ENCODE measurements at regions not wholly inside any gene's neighbourhood (a gene's known extent, or its start where the extent isn't known, plus 50 kb on each side); places are given as distances from the start of the nearest gene placed in this dataset.

DNA sequence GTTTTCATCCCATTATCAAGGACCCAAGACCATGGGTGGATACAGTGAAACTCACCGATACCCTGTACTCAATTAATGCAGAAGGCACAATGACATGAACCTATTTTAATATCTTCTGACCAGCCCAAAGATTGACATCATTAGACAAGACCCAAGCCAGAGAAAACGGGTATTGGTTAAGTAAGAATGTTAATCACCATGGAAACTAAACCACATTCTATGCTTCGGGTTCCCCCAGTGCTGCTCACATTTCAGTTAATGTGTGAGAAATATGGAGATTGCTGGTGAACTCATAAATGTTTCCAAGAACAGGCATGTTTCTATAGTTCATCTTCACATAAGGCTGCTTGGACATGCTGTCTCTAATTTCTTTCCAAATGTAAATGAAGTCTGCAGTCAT is 77.0 kb downstream of the IRX2 start:
- H3K27ac Mint-ChIP-seq, result no peak overlapping the region
- no peaks in the 10 kb centered on the region for H3K4me1 Mint-ChIP-seq (ENCODE audit: low read depth)
- H3K27me3 Mint-ChIP-seq (ENCODE audit: low read depth), result no peaks in the 10 kb centered on the region
- H3K36me3 Mint-ChIP-seq (ENCODE audit: low read depth), result no peaks in the 10 kb centered on the region
- H3K9me3 Mint-ChIP-seq, result peaks cover 7% of the 10 kb centered on the region
- H3K4me3 Mint-ChIP-seq, result no peak overlapping the region
- DNase-seq (ENCODE audit: low spot score), result no peak

DNA sequence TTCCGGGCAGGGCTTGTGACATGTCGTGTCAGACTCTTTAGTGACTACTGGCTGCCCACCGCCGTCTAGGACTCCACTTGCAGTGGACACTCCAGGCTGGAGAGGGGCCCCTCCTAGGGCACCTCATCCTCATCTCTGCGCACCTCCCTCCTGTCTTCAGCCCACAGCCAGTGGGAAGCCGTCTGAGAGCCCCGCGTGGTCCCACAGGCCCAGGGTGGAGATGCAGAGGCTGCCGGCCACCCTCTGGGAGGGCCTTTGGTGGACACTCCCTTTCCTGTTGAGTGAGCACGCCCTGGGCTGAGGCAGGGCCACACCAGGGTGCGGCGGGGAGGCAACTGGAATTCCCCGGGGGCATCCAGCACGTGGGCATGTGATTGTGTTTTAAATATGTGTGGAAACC is 80.5 kb downstream of the IRX2 start:
- H3K4me3 Mint-ChIP-seq, result no peak overlapping the region
- no peaks in the 10 kb centered on the region for H3K9me3 Mint-ChIP-seq
- no peaks in the 10 kb centered on the region for H3K27me3 Mint-ChIP-seq (ENCODE audit: low read depth)
- no peak overlapping the region for H3K27ac Mint-ChIP-seq
- DNase-seq (ENCODE audit: low spot score), result no peak
- H3K36me3 Mint-ChIP-seq (ENCODE audit: low read depth), result no peaks in the 10 kb centered on the region
- no peaks in the 10 kb centered on the region for H3K4me1 Mint-ChIP-seq (ENCODE audit: low read depth)

DNA sequence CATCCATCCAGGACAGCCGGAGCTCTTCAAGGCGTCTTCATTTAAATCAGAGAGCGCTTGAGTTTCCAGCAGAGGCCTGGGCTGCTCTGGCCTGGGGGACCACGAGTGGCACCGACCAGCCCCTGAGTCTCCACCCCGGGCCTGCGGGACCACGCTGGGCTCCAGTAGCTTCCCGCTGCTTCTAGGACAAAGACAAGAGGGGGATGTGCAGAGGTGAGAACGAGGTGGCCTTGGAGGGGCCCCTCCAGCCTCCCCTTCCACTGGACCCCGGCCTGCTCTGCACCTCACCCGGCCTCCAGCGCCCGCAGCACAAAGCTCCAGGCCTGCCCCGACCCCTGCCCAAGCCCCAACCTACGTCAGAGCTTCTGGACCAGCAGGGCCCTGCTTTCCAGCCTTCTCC is 81.6 kb downstream of the IRX2 start:
- Mint-ChIP-seq H3K4me3 (no peak overlapping the region), H3K4me1 (ENCODE audit: low read depth) (no peaks in the 10 kb centered on the region), H3K9me3 (no peaks in the 10 kb centered on the region), H3K27me3 (ENCODE audit: low read depth) (no peaks in the 10 kb centered on the region), H3K27ac (no peak overlapping the region), H3K36me3 (ENCODE audit: low read depth) (no peaks in the 10 kb centered on the region)
- DNase-seq (ENCODE audit: low spot score), result no peak

- no peak overlapping the region for H3K27ac Mint-ChIP-seq
- no peak for DNase-seq (ENCODE audit: low spot score)
- H3K4me1 Mint-ChIP-seq (ENCODE audit: low read depth), result no peaks in the 10 kb centered on the region
- no peak overlapping the region for H3K4me3 Mint-ChIP-seq
- H3K27me3 Mint-ChIP-seq (ENCODE audit: low read depth), result no peaks in the 10 kb centered on the region
- H3K9me3 Mint-ChIP-seq, result no peaks in the 10 kb centered on the region
- no peaks in the 10 kb centered on the region for H3K36me3 Mint-ChIP-seq (ENCODE audit: low read depth)
Measured at GRCh38 chr5:2669259-2669658, 82.2 kb downstream of the IRX2 start.

DNA sequence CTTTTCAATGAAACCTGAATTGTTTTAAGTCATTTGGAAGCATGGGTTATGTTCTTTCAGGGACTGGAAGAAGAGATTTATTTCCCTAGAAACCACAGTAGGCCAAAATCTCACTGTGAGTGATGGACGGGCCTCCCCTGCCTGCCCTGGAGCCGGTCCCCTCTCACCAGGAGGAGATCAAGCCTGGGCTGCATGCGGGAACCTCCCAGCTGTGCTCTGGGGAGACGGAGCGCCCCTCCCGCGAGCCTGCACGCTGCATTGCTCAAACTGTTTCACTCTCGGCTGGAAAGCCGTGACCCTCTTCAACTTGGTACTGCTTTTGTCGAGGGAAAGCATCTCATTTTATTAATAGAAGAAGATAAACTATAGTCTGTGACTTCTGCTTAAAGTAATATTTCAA is 85.4 kb downstream of the IRX2 start:
- Mint-ChIP-seq H3K27me3 (ENCODE audit: low read depth) (no peaks in the 10 kb centered on the region), H3K4me3 (no peak overlapping the region), H3K9me3 (no peaks in the 10 kb centered on the region)

DNA sequence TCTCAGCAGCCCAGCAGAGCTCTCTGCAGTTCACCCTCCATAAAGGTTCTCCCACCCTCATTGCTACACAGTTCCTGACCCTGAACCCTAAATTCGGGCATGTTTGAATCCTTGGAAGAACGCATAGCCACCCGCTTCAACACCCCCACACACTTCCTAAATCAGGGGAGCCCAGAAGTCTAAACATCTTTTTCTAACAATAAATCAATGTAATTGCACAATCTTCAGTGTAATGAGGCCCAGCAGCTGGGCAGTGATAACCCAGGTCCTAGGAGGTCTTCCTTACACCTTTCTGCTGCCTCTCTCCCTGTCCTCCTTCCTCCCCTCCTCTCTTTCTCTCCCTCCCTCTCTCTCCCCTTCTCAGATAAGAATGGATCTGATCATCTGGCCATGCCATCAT is 88.0 kb downstream of the IRX2 start:
- DNase-seq (ENCODE audit: low spot score), result no peak
- Mint-ChIP-seq H3K4me1 (ENCODE audit: low read depth) (no peaks in the 10 kb centered on the region), H3K27me3 (ENCODE audit: low read depth) (no peaks in the 10 kb centered on the region)

More for the DNA sequence above, 85.4 kb downstream of the IRX2 start:
- no peak for DNase-seq (ENCODE audit: low spot score)
- Mint-ChIP-seq H3K4me1 (ENCODE audit: low read depth) (no peaks in the 10 kb centered on the region), H3K36me3 (ENCODE audit: low read depth) (no peaks in the 10 kb centered on the region), H3K27ac (no peak overlapping the region)

GRCh38 chr5:2660315-2660714 is 91.2 kb downstream of the IRX2 start:
- no peaks in the 10 kb centered on the region for H3K36me3 Mint-ChIP-seq (ENCODE audit: low read depth)
- H3K4me3 Mint-ChIP-seq, result no peak overlapping the region
- H3K27me3 Mint-ChIP-seq (ENCODE audit: low read depth), result no peaks in the 10 kb centered on the region
- no peak for DNase-seq (ENCODE audit: low spot score)
- H3K4me1 Mint-ChIP-seq (ENCODE audit: low read depth), result no peaks in the 10 kb centered on the region
- no peaks in the 10 kb centered on the region for H3K9me3 Mint-ChIP-seq
- H3K27ac Mint-ChIP-seq, result no peak overlapping the region

More for the DNA sequence above, 88.0 kb downstream of the IRX2 start:
- H3K9me3 Mint-ChIP-seq, result no peaks in the 10 kb centered on the region
- no peak overlapping the region for H3K4me3 Mint-ChIP-seq
- no peaks in the 10 kb centered on the region for H3K36me3 Mint-ChIP-seq (ENCODE audit: low read depth)
- H3K27ac Mint-ChIP-seq, result no peak overlapping the region

DNA sequence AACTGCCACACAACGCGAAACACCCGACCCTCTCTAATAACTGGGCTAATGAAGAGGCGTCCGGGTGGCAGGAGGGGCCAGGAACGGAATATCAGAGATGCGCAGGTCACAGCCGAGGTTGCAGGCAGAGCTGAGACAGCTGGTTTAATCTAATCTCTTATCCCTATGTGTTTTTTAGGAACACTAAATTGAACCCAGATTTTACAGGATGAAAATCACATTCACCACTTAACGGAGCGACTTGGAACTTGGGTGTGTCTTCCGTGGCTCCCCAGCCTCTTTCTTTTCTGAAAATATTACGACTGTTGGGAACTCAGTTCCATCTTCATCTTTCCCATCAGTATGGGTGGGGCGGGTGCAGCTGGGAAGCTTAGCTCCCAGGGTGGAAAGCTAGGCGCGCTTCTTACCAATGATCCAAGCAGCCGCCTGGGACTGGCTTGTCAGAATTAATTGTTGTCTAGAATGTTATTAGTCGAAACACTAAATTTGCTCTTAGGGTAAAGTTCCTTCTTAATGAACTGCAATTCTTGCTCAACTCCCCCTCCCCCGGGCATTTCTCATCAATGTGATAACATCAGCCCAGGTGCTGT is 92.5 kb downstream of the IRX2 start:
- Mint-ChIP-seq H3K9me3 (no peaks in the 10 kb centered on the region), H3K4me1 (ENCODE audit: low read depth) (no peaks in the 10 kb centered on the region), H3K27me3 (ENCODE audit: low read depth) (no peaks in the 10 kb centered on the region), H3K4me3 (no peak overlapping the region), H3K27ac (no peak overlapping the region), H3K36me3 (ENCODE audit: low read depth) (no peaks in the 10 kb centered on the region)
- no peak for DNase-seq (ENCODE audit: low spot score)

DNA sequence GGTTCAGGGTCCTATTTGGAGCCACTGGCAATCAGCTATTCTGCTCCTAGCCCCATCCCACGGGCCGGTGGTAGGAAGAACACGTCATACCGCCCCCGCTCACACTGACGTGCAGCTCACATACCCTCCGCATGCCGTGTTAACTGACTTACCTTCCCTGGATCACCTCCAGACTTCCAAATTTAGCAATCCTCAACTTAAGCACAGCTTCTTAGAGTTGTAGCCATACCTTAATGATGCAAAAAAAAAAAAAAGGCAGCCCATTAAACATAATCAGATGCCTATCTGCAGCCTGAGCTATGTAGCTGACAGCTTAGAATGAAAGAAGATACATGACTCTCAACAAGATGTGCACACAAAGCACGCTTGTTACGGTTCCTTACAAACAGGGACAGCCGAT is 93.0 kb downstream of the IRX2 start:
- Mint-ChIP-seq H3K27me3 (ENCODE audit: low read depth) (no peaks in the 10 kb centered on the region), H3K27ac (no peak overlapping the region), H3K4me1 (ENCODE audit: low read depth) (no peaks in the 10 kb centered on the region), H3K36me3 (ENCODE audit: low read depth) (no peaks in the 10 kb centered on the region), H3K4me3 (no peak overlapping the region), H3K9me3 (no peaks in the 10 kb centered on the region)
- DNase-seq (ENCODE audit: low spot score), result no peak

DNA sequence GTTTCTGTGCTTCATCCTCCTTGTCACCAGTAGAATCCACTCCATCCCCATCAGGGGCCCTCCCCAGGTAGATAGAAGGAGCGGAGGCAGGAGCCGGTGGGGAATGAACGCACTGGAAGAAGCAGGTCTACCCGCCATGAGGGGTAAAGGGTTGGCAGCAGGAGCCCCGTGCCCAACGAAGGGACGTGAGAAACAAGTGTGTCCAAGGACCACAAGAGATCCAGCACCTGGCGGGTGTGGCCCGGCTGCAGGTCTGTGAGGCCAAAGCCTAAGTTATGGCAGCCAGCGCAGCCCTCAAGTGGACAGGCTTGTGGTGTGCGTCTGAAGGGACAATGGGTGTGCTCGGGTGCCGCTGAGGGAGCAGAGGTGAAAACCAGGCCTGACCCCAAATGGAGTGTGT is 94.3 kb downstream of the IRX2 start:
- Mint-ChIP-seq H3K36me3 (ENCODE audit: low read depth) (no peaks in the 10 kb centered on the region), H3K27me3 (ENCODE audit: low read depth) (no peaks in the 10 kb centered on the region), H3K4me3 (no peak overlapping the region), H3K27ac (no peak overlapping the region), H3K4me1 (ENCODE audit: low read depth) (no peaks in the 10 kb centered on the region), H3K9me3 (peaks cover 3% of the 10 kb centered on the region)
- no peak for DNase-seq (ENCODE audit: low spot score)

- H3K27ac Mint-ChIP-seq, result no peak overlapping the region
- peaks cover 5% of the 10 kb centered on the region for H3K9me3 Mint-ChIP-seq
- H3K36me3 Mint-ChIP-seq (ENCODE audit: low read depth), result no peaks in the 10 kb centered on the region
- H3K4me3 Mint-ChIP-seq, result no peak overlapping the region
- DNase-seq (ENCODE audit: low spot score), result no peak
- H3K4me1 Mint-ChIP-seq (ENCODE audit: low read depth), result no peaks in the 10 kb centered on the region
- H3K27me3 Mint-ChIP-seq (ENCODE audit: low read depth), result no peaks in the 10 kb centered on the region
Measured at GRCh38 chr5:2656206-2656605, 95.3 kb downstream of the IRX2 start.

- DNase-seq (ENCODE audit: low spot score), result no peak
- no peaks in the 10 kb centered on the region for H3K4me1 Mint-ChIP-seq (ENCODE audit: low read depth)
- no peak overlapping the region for H3K27ac Mint-ChIP-seq
- no peak overlapping the region for H3K4me3 Mint-ChIP-seq
- peaks cover 10% of the 10 kb centered on the region for H3K9me3 Mint-ChIP-seq
- H3K36me3 Mint-ChIP-seq (ENCODE audit: low read depth), result no peaks in the 10 kb centered on the region
- H3K27me3 Mint-ChIP-seq (ENCODE audit: low read depth), result no peaks in the 10 kb centered on the region
Measured at GRCh38 chr5:2653991-2654390, 97.5 kb downstream of the IRX2 start.

GRCh38 chr5:2651116-2651515 is 100.4 kb downstream of the IRX2 start:
- Mint-ChIP-seq H3K27ac (no peak overlapping the region), H3K4me3 (no peak overlapping the region), H3K27me3 (ENCODE audit: low read depth) (no peaks in the 10 kb centered on the region), H3K36me3 (ENCODE audit: low read depth) (no peaks in the 10 kb centered on the region), H3K4me1 (ENCODE audit: low read depth) (no peaks in the 10 kb centered on the region), H3K9me3 (peaks cover 14% of the 10 kb centered on the region)
- DNase-seq (ENCODE audit: low spot score), result no peak

GRCh38 chr5:2642684-2643345 is 108.7 kb downstream of the IRX2 start:
- no peaks in the 10 kb centered on the region for H3K4me1 Mint-ChIP-seq (ENCODE audit: low read depth)
- peaks cover 5% of the 10 kb centered on the region for H3K9me3 Mint-ChIP-seq
- no peaks in the 10 kb centered on the region for H3K36me3 Mint-ChIP-seq (ENCODE audit: low read depth)
- H3K27me3 Mint-ChIP-seq (ENCODE audit: low read depth), result no peaks in the 10 kb centered on the region
- DNase-seq (ENCODE audit: low spot score), result no peak
- no peak overlapping the region for H3K27ac Mint-ChIP-seq
- no peak overlapping the region for H3K4me3 Mint-ChIP-seq

DNA sequence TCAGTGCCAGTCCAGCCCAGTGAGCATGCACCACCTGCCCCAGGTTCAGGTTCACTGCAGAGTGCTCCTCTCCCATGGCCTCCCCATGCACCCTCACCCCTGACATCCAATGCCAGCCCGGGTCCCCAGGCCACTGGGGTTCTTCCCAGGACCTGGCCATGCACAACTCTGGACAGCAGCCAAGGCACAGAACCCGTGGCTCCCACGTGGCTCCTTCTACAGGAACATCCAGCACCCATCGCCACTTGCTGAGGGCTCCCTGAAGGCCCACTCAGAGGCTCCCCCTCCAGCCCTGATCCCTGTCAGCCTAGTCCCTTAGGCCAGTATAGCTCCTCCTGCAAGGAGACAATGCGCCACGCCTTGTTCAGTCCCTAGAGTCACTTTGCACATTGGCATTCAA is 110.8 kb downstream of the IRX2 start:
- Mint-ChIP-seq H3K4me1 (ENCODE audit: low read depth) (no peaks in the 10 kb centered on the region), H3K27me3 (ENCODE audit: low read depth) (no peaks in the 10 kb centered on the region), H3K4me3 (no peak overlapping the region), H3K27ac (no peak overlapping the region), H3K36me3 (ENCODE audit: low read depth) (no peaks in the 10 kb centered on the region), H3K9me3 (no peaks in the 10 kb centered on the region)
- no peak for DNase-seq (ENCODE audit: low spot score)

Data from T-helper 2 cell treated with Interferon-gamma antibody and Interleukin-4, amounts not matched to agents 5 μg/mL and 100 μg/mL, for 36 hours (primary cell).